Gastroesophageal sphincter (tissue), 4 donors: ENCODE measurements at regions not wholly inside any gene's neighbourhood (a gene's known extent, or its start where the extent isn't known, plus 50 kb on each side); places are given as distances from the start of the nearest gene placed in this dataset.

Experiments used
- ATAC-seq: fragments of 150-250 bp; one replicate; pipeline ENCODE4 v1.9.1; 2016; ENCODE audit warnings: mild to moderate bottlenecking, moderate library complexity
- H3K27ac ChIP-seq, 4 donors: fragments of 200-600 bp; sonication (generic) in 3 of 4; 1 replicate in 3 of 4; 2 replicates in 1 of 4; pipeline ENCODE4 v1.5.1; 2016 to 2019
- H3K27me3 ChIP-seq: fragments of 200-600 bp; sonication (generic); one replicate; pipeline ENCODE4 v1.5.1; 2019
- H3K36me3 ChIP-seq, 2 donors: fragments of 200-600 bp; sonication (generic); one replicate each; pipeline ENCODE4 v1.5.1; 2019; ENCODE audit warnings: control low read depth in 1 of 2
- H3K4me1 ChIP-seq, 3 donors: fragments of 200-600 bp; sonication (generic); 1 replicate in 2 of 3; 2 replicates in 1 of 3; pipeline ENCODE4 v1.5.1; 2016 to 2019; ENCODE audit warnings: control low read depth in 2 of 3
- H3K4me3 ChIP-seq, 2 donors: fragments of 200-600 bp; sonication (generic); one replicate each; pipeline ENCODE4 v1.5.1; 2019; ENCODE audit warnings: mild to moderate bottlenecking in 1 of 2, moderate library complexity in 1 of 2
- H3K9me3 ChIP-seq, 3 donors: fragments of 200-600 bp; sonication (generic); one replicate each; pipeline ENCODE4 v1.5.1; 2017 to 2019; ENCODE audit warnings: control low read depth in 2 of 3
- CTCF ChIP-seq, 4 experiments: fragments of 200-600 bp in 2 of 4; fragments of 450-650 bp in 2 of 4; sonication (generic) in 1 of 4; IDR thresholded peaks; one replicate each; pipeline ENCODE4 v1.5.1; 2017 to 2019; ENCODE audit warnings: antibody characterized with exemption in 4 of 4, mild to moderate bottlenecking in 2 of 4, moderate library complexity in 2 of 4
- EP300 ChIP-seq: sonication (generic); formaldehyde crosslinking; IDR thresholded peaks from one replicate; pipeline ENCODE4 v1.6.1; 2017; ENCODE audit warnings: antibody characterized with exemption, mild to moderate bottlenecking
- POLR2A ChIP-seq, 2 donors: fragments of 450-650 bp; IDR thresholded peaks; one replicate each; pipeline ENCODE4 v1.6.1; 2017; ENCODE audit warnings: antibody characterized with exemption in 2 of 2, mild to moderate bottlenecking in 2 of 2, moderate library complexity in 1 of 2
- POLR2AphosphoS5 ChIP-seq: sonication (generic); formaldehyde crosslinking; IDR thresholded peaks from one replicate; pipeline ENCODE4 v1.6.1; 2017; ENCODE audit warnings: antibody characterized with exemption
- WGBS, 2 donors: methylation state at CpG; one replicate each; pipeline ENCODE4 v1.1.5; 2018; ENCODE audit warnings: low coverage in 1 of 2; 5-methylcytosine and 5-hydroxymethylcytosine counted together

- 82 to 94% methylated on average over 3 to 5 of the region's 5 CpGs for WGBS, 2 donors
- no peaks in the 10 kb centered on the region for H3K4me1 ChIP-seq
- TF ChIP-seq CTCF (IDR thresholded peaks at IDR 0.05): no peak
- TF ChIP-seq POLR2AphosphoS5: no peak
- no peak for TF ChIP-seq POLR2A (IDR thresholded peaks at IDR 0.05)
- no peak for TF ChIP-seq EP300
These were observed 156.1 kb upstream of the HNRNPA3 start for GRCh38 chr2:177056481-177056929.

GRCh38 chr2:177058747-177059146 lies 153.8 kb upstream of the HNRNPA3 start:
- Histone ChIP-seq H3K27ac (no peak overlapping the region), H3K9me3 (no peaks in the 10 kb centered on the region), H3K4me3 (no peak overlapping the region)

More at GRCh38 chr2:177056481-177056929, 156.1 kb upstream of the HNRNPA3 start:
- H3K36me3 ChIP-seq: no peaks in the 10 kb centered on the region
- H3K4me3 ChIP-seq: no peak overlapping the region
- H3K27ac ChIP-seq: no peak overlapping the region
- no peaks in the 10 kb centered on the region for H3K27me3 ChIP-seq
- no peaks in the 10 kb centered on the region for H3K9me3 ChIP-seq
- no peak for ATAC-seq

GRCh38 chr2:177059293-177059692 lies 153.3 kb upstream of the HNRNPA3 start:
- TF ChIP-seq POLR2AphosphoS5 (no peak), POLR2A (IDR thresholded peaks at IDR 0.05) (no peak)
- WGBS, 2 donors: 26 to 34% methylated on average over 5 to 6 of the region's 6 CpGs
- H3K4me3 ChIP-seq: no peak overlapping the region
- H3K27ac ChIP-seq: no peak overlapping the region
- H3K4me1 ChIP-seq: no peaks in the 10 kb centered on the region
- H3K36me3 ChIP-seq: no peaks in the 10 kb centered on the region
- ATAC-seq: no peak
- H3K9me3 ChIP-seq: no peaks in the 10 kb centered on the region
- H3K27me3 ChIP-seq: no peaks in the 10 kb centered on the region

More at GRCh38 chr2:177058747-177059146, 153.8 kb upstream of the HNRNPA3 start:
- ATAC-seq: no peak
- TF ChIP-seq CTCF (IDR thresholded peaks at IDR 0.05) (no peak), POLR2A (IDR thresholded peaks at IDR 0.05) (no peak), POLR2AphosphoS5 (no peak), EP300 (no peak)
- Histone ChIP-seq H3K4me1 (no peaks in the 10 kb centered on the region), H3K36me3 (no peaks in the 10 kb centered on the region), H3K27me3 (no peaks in the 10 kb centered on the region)

GRCh38 chr2:177063331-177063730 lies 149.3 kb upstream of the HNRNPA3 start:
- H3K27ac ChIP-seq: no peak overlapping the region
- H3K4me3 ChIP-seq: no peak overlapping the region
- H3K9me3 ChIP-seq: no peaks in the 10 kb centered on the region
- 100% methylated on average over 1 of the region's 1 CpG; no CpG with 5 or more reads in 1 of the 2 donors for WGBS, 2 donors
- no peak for TF ChIP-seq POLR2A (IDR thresholded peaks at IDR 0.05)
- H3K27me3 ChIP-seq: no peaks in the 10 kb centered on the region
- no peak for ATAC-seq
- no peaks in the 10 kb centered on the region for H3K4me1 ChIP-seq
- no peaks in the 10 kb centered on the region for H3K36me3 ChIP-seq

- 64 to 90% methylated on average over 3 to 4 of the region's 4 CpGs for WGBS, 2 donors
- H3K4me1 ChIP-seq: no peaks in the 10 kb centered on the region
- no peak overlapping the region for H3K27ac ChIP-seq
- no peaks in the 10 kb centered on the region for H3K9me3 ChIP-seq
- TF ChIP-seq CTCF (IDR thresholded peaks at IDR 0.05): no peak
- TF ChIP-seq POLR2AphosphoS5: no peak
- no peak for TF ChIP-seq POLR2A (IDR thresholded peaks at IDR 0.05)
- no peak for TF ChIP-seq EP300
- ATAC-seq: no peak
- no peak overlapping the region for H3K4me3 ChIP-seq
- H3K27me3 ChIP-seq: no peaks in the 10 kb centered on the region
- H3K36me3 ChIP-seq: no peaks in the 10 kb centered on the region
These were observed 148.2 kb upstream of the HNRNPA3 start for GRCh38 chr2:177064422-177064821.

- Histone ChIP-seq H3K4me3 (no peak overlapping the region), H3K9me3 (no peaks in the 10 kb centered on the region), H3K36me3 (no peaks in the 10 kb centered on the region), H3K27ac (no peak overlapping the region), H3K27me3 (no peaks in the 10 kb centered on the region), H3K4me1 (no peaks in the 10 kb centered on the region)
- 89 to 100% methylated on average over 1 of the region's 1 CpG for WGBS, 2 donors
- TF ChIP-seq CTCF (IDR thresholded peaks at IDR 0.05): no peak
- TF ChIP-seq EP300: no peak
- no peak for TF ChIP-seq POLR2AphosphoS5
- TF ChIP-seq POLR2A (IDR thresholded peaks at IDR 0.05): no peak
- ATAC-seq: no peak
These were observed 143.6 kb upstream of the HNRNPA3 start for GRCh38 chr2:177068967-177069366.
